ENCODE measurements at regions not wholly inside any gene's neighbourhood (a gene's known extent, or its start where the extent isn't known, plus 50 kb on each side); places are given as distances from the start of the nearest gene placed in this dataset.

DNA sequence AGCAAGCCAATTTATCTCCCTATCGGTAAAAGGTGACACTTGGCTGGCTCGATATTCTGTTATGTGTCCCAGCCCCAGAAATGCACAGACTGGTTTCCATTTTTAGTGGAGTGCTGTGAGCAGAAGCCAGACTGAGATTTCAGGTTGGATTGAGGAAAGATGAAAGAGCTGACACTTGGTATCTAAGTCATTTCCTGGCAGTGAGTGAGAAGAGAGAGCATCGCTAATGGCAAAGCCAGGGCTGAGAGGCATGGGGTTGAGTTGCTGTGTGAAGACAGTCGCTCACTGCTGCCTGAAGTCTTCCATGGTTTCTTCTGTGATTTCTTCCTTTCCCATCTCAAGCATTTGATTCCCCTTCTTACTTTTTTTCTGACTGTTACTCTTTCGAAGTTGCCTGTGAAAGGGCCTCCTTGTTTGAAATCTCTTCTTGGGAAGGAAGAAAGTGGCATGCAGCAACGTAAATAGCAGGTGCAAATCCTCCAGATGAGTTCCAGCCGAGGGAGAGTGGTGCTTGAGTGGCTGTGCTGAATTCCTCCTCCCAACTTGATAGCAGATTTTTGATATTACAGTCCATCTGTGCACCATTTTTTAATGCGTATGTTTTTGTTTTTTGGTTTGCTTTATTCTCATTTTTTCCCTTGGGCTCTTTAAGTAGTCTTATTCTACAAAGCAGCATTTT is 109.2 kb upstream of the LIMCH1 start:
- no peaks in the 10 kb centered on the region for H3K9me3 ChIP-seq
- intact Hi-C loops (cut with DNase I, micrococcal nuclease), result no loop called here
- ATAC-seq (no peak), DNase-seq (no peak)
- no peak for TF ChIP-seq CTCF (IDR thresholded peaks at IDR 0.05)
- no peak overlapping the region for H3K4me3 ChIP-seq
- H3K4me1 ChIP-seq (ENCODE audit: low read depth), result peaks cover 4% of the 10 kb centered on the region
- H3K36me3 ChIP-seq (ENCODE audit: low read depth), result no peaks in the 10 kb centered on the region

- H3K36me3 ChIP-seq (ENCODE audit: low read depth), result no peaks in the 10 kb centered on the region
- DNase-seq (no peak), ATAC-seq (no peak)
- H3K4me1 ChIP-seq (ENCODE audit: low read depth), result peaks cover 4% of the 10 kb centered on the region
- intact Hi-C loops (cut with DNase I, micrococcal nuclease), result no loop called here
- no peak for TF ChIP-seq CTCF (IDR thresholded peaks at IDR 0.05)
- H3K9me3 ChIP-seq, result no peaks in the 10 kb centered on the region
- no peak overlapping the region for H3K4me3 ChIP-seq
Measured at GRCh38 chr4:41429280-41429669, 108.7 kb upstream of the LIMCH1 start.

- intact Hi-C loops (cut with DNase I, micrococcal nuclease), result no loop called here
- H3K9me3 ChIP-seq, result no peaks in the 10 kb centered on the region
- ATAC-seq, result no peak
- no peak for DNase-seq
- no peaks in the 10 kb centered on the region for H3K36me3 ChIP-seq (ENCODE audit: low read depth)
- TF ChIP-seq CTCF (IDR thresholded peaks at IDR 0.05), result no peak
- H3K4me3 ChIP-seq, result no peak overlapping the region
- H3K4me1 ChIP-seq (ENCODE audit: low read depth), result peaks cover 4% of the 10 kb centered on the region
Measured at GRCh38 chr4:41430792-41431191, 107.2 kb upstream of the LIMCH1 start.

- DNase-seq, result no peak
- Histone ChIP-seq H3K4me1 (ENCODE audit: low read depth) (peaks cover 4% of the 10 kb centered on the region), H3K36me3 (ENCODE audit: low read depth) (no peaks in the 10 kb centered on the region), H3K9me3 (no peaks in the 10 kb centered on the region), H3K4me3 (no peak overlapping the region)
- no peak for TF ChIP-seq CTCF (IDR thresholded peaks at IDR 0.05)
- ATAC-seq, result no peak
- intact Hi-C loops (cut with DNase I, micrococcal nuclease), result no loop called here
Measured at GRCh38 chr4:41431276-41431675, 106.7 kb upstream of the LIMCH1 start.

- Histone ChIP-seq H3K9me3 (no peaks in the 10 kb centered on the region), H3K36me3 (ENCODE audit: low read depth) (no peaks in the 10 kb centered on the region), H3K4me3 (no peak overlapping the region), H3K4me1 (ENCODE audit: low read depth) (peaks cover 2% of the 10 kb centered on the region)
- intact Hi-C loops (cut with DNase I, micrococcal nuclease), result no loop called here
- no peak for DNase-seq
- no peak for TF ChIP-seq CTCF (IDR thresholded peaks at IDR 0.05)
- ATAC-seq, result no peak
Measured at GRCh38 chr4:41432219-41432618, 105.7 kb upstream of the LIMCH1 start.

GRCh38 chr4:41432881-41433280 is 105.1 kb upstream of the LIMCH1 start:
- no peak for ATAC-seq
- no peak for DNase-seq
- intact Hi-C loops (cut with DNase I, micrococcal nuclease), result no loop called here
- no peaks in the 10 kb centered on the region for H3K4me1 ChIP-seq (ENCODE audit: low read depth)
- no peaks in the 10 kb centered on the region for H3K36me3 ChIP-seq (ENCODE audit: low read depth)
- TF ChIP-seq CTCF (IDR thresholded peaks at IDR 0.05), result no peak
- H3K9me3 ChIP-seq, result no peaks in the 10 kb centered on the region
- no peak overlapping the region for H3K4me3 ChIP-seq

Measured in mucosa of descending colon (tissue), 3 donors.